ENCODE measurements at regions not wholly inside any gene's neighbourhood (a gene's known extent, or its start where the extent isn't known, plus 50 kb on each side); places are given as distances from the start of the nearest gene placed in this dataset.

DNA sequence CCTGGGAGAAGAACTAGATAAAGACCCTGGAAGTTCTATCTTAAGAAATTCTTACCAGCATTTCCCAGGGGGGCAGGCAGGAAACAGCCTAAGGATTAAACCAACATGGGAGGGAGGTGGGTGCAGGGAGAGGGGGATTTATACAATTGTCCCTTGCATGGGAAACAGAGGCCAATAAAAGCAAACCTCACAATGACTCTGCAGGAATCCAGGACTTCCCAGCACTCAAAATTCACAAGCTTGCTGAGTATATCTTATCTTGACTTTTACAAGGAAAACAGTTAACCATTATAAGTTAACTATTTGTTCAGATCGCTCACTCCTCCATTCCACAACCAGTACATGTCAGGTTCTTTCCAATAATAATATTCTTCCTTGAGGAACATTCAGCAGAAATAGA lies 241.3 kb downstream of the MREG start:
- DNase-seq (ENCODE audit: low spot score), result no peak

DNA sequence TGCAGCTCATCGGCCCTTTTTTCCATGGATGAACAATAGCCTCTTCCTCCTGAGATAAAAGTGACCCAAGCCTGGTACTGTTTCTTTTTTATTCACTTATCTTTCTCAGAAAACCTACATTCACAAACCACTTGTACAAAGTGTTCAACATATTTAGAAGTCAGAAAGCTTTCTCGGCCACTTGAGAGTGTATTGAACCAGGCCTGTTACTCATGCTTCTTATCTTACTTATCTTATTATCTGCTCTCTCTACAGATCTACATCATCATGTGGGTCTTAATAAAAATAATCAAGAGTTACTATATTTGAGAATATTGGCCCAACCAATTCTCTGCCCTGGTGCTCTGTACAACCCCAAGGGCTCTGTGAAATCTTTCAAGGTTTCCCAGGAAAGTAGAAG lies 242.1 kb downstream of the MREG start:
- no peak for DNase-seq (ENCODE audit: low spot score)

DNA sequence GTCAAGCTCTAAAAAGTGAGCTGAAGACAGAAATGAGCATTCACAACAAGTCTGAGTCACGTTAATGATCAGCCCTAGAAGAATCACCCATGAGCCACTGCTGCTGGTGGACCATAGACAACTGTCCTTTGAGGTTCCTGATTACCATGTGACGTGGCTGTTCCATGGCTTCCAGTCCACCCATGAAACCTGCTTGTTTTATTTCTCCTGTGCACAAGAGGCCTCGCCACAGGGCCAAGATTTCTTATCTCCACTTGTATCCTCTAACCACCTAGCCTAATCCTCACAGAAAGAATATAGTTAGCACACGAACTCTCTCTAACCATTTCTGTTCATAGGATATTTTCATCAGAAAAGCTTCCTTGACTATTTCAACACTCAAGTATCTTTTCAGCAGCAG lies 242.7 kb downstream of the MREG start:
- DNase-seq (ENCODE audit: low spot score), result no peak

GRCh38 chr2:215769246-215769645 lies 244.1 kb downstream of the MREG start:
- DNase-seq (ENCODE audit: low spot score), result no peak

- DNase-seq (ENCODE audit: low spot score), result no peak
Measured at GRCh38 chr2:215767625-215768024, 245.7 kb downstream of the MREG start.

DNA sequence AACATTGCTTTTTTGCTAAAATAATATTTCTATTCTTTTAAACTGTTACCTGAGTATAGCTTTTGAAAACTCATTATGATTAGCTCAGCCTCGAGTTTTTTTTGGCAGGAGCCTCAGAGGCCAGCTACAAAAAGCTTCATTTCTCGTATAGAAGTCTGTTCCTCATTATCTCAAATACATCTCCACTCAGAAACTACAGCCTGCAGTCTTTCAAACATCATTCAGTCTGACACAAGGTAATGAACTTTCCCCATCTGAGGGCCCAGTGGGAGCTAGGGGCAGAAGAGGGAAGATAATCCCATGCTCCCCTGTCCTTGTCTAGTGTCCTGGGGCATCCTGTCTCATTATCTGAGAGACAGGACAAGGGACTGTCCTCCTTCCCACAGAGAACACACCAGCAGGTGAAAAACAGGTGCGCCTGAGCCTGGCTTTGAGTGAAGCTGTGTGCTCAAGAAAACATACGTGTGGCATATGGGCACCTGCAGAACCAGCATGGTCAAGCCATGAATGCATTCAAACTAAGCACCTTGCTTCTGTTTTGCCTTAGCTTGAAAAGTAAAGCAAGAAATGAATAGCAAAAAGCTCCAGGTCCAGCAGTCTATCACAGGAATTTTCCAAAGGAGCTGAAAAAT lies 247.5 kb downstream of the MREG start:
- DNase-seq (ENCODE audit: low spot score), result peak; percentile 95

- DNase-seq (ENCODE audit: low spot score), result no peak
Measured at GRCh38 chr2:215764441-215765048, 248.8 kb downstream of the MREG start.

GRCh38 chr2:215760557-215760956 lies 252.8 kb downstream of the MREG start:
- DNase-seq (ENCODE audit: low spot score), result no peak

DNA sequence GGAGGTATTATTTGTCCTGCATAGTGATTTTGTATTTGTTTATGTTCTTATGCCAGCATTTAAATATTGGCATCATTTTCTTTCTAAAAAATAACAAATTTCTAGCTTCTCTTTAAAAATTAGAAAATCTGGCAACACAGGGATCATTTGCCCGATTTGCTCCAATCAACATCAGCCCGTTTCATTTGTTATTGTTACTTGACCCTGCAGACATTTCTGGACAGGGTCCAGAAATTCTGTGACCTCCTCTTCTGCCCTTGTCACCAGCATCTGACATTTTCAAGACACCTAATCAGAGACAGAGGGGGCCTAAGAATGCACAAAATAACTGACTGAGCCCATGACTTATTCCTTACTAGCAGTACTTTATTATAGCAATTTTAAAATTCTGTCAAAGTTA lies 253.3 kb downstream of the MREG start:
- peak; percentile 52 for DNase-seq (ENCODE audit: low spot score)

- DNase-seq (ENCODE audit: low spot score), result no peak
Measured at GRCh38 chr2:215758691-215759090, 254.7 kb downstream of the MREG start.

- no peak for DNase-seq (ENCODE audit: low spot score)
Measured at GRCh38 chr2:215756346-215756730, 257.0 kb downstream of the MREG start.

GRCh38 chr2:215755641-215756345 lies 257.6 kb downstream of the MREG start:
- no peak for DNase-seq (ENCODE audit: low spot score)

- no peak for DNase-seq (ENCODE audit: low spot score)
Measured at GRCh38 chr2:215754546-215754945, 258.8 kb downstream of the MREG start.

GRCh38 chr2:215753808-215754207 lies 259.5 kb downstream of the MREG start:
- no peak for DNase-seq (ENCODE audit: low spot score)

DNA sequence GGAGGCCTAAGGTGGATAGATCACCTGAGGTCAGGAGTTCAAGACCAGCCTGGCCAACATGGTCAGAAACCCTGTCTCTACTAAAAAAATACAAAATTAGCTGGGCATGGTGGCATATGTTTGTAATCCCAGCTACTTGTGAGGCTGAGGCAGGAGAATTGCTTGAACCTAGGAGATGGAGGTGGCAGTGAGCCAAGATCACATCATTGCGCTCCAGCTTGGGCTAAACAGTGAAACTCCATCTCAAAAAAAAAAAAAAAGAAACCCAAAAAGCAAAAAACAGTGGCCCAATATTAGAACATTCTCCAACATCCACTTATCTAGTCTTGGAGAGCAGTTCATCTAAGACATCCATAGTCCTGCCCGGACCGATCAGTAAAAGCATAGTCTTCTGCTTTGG lies 260.4 kb downstream of the MREG start:
- DNase-seq (ENCODE audit: low spot score), result no peak

DNA sequence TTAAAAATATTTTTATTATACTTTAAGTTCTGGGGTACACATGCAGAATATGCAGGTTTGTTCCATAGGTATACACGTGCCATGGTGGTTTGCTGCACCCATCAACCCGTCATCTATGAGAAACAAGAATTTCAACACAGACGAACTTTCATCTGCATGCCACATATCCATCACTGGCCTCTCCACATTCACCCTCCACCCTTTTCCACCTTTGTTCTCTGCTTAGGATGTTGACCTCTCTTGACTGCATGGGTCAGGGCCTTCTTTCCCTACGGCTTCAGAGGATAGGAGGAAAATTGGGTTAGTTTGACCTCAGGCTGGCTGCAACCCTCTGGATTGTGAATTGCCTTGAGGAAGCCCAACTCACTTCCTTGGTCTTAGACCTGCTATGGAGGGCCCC lies 260.9 kb downstream of the MREG start:
- DNase-seq (ENCODE audit: low spot score), result no peak

DNA sequence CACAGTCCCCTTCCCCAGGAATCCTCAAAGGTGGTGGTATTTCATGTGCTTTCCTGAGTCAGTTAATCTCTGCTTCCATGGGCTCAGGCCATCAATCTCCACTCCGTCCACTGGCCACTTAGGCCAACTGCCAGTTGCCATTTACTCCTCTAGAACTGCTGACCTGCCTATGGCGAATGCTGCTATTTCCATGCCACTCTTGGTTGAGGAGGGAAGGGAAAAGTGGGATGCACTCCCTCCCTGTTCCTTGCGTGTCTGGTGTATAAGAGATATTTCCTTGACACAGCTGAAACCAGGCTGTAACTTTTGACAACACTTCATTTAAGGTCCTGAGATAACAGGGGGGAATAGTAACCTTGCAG lies 261.5 kb downstream of the MREG start:
- no peak for DNase-seq (ENCODE audit: low spot score)

DNA sequence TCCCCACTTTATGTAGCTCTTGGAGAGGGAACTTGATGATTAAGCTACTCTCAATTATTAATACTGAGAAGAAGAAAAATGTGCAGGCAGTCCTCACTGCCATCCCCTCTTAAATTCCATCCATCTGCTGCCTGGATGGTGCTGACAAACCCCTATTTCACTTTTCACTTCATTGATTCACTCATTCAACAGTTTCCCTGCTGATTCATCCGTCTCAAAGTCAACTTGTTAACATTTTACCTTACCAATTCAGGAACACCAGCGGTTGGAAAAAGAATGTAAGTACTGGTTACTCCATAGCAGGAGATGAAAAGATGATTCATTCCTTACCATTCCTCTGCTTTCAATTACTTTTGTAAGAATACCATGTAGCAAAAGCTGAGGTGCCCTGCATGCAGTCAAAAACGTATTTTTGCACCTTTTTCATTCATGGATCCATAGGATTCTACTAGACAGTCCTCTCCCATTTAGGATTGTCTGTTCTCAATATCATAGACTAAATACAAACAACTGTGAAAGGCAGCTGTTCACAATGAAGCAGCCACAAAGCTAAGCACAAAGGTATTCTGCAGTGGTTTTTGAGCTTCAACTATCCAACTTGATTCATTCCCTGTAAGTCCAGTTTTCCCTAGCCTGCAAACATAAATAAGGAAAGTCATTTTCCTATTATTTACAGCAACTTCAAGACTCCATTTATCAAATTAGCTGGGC lies 262.0 kb downstream of the MREG start:
- no peak for DNase-seq (ENCODE audit: low spot score)

- no peak for DNase-seq (ENCODE audit: low spot score)
Measured at GRCh38 chr2:215750763-215751162, 262.6 kb downstream of the MREG start.

- DNase-seq (ENCODE audit: low spot score), result no peak
Measured at GRCh38 chr2:215749092-215749957, 264.0 kb downstream of the MREG start.

DNA sequence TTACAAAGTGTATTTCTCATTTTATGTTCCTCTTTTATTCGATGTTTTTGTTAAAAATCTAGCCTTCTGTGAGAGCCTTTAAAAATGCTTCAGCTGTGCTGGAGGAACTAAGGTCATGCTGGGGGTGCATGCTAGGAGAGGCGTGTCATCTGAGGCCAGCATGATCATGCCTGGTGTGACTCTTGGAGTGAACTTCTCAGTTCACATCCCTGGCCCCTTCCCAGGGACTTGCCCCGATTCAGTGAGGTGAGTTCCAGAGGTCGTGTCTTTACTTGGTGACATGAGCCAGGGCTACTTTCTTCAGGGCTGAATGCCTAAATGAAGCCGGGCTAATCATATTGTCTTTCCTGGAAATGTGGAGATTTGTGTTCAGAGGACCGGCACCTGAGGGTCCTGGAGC lies 264.9 kb downstream of the MREG start:
- DNase-seq (ENCODE audit: low spot score), result peak; percentile 61

All from SK-N-DZ (cell line).